Right renal pelvis (tissue), 4 donors: ENCODE measurements at regions not wholly inside any gene's neighbourhood (a gene's known extent, or its start where the extent isn't known, plus 50 kb on each side); places are given as distances from the start of the nearest gene placed in this dataset.

Experiments used
- DNase-seq, 4 donors: peaks; one replicate each; pipeline ENCODE4 v3.0.0-alpha.2; 2013; ENCODE audit warnings: low read depth in 4 of 4, low spot score in 3 of 4, missing footprints in 1 of 4

- DNase-seq = no peak
Measured at GRCh38 chr12:45665941-45666340, 63.6 kb upstream of the ARID2 start.

- DNase-seq = no peak
Measured at GRCh38 chr12:45666396-45666795, 63.1 kb upstream of the ARID2 start.

- DNase-seq = no peak
Measured at GRCh38 chr12:45666816-45667215, 62.7 kb upstream of the ARID2 start.

GRCh38 chr12:45667761-45668160 is 61.7 kb upstream of the ARID2 start:
- no peak for DNase-seq

- DNase-seq = no peak
Measured at GRCh38 chr12:45668641-45669040, 60.9 kb upstream of the ARID2 start.

- DNase-seq = no peak
Measured at GRCh38 chr12:45669093-45669492, 60.4 kb upstream of the ARID2 start.

- DNase-seq = no peak
Measured at GRCh38 chr12:45669792-45670191, 59.7 kb upstream of the ARID2 start.

- no peak for DNase-seq
Measured at GRCh38 chr12:45670346-45671065, 59.0 kb upstream of the ARID2 start.

GRCh38 chr12:45671254-45671653 is 58.3 kb upstream of the ARID2 start:
- DNase-seq = no peak

- no peak for DNase-seq
Measured at GRCh38 chr12:45674181-45674977, 55.1 kb upstream of the ARID2 start.

- DNase-seq = no peak
Measured at GRCh38 chr12:45675534-45675933, 54.0 kb upstream of the ARID2 start.
